ENCODE measurements at regions not wholly inside any gene's neighbourhood (a gene's known extent, or its start where the extent isn't known, plus 50 kb on each side); places are given as distances from the start of the nearest gene placed in this dataset.
"Not testable (repeated sequence)": the region's sequence is repeated elsewhere in the genome, so short reads cannot be mapped to it uniquely, and the experiment has no call there.

- no peak overlapping the region for H3K27ac Mint-ChIP-seq
- H3K4me1 Mint-ChIP-seq = peaks cover 2% of the 10 kb centered on the region
- no peaks in the 10 kb centered on the region for H3K27me3 Mint-ChIP-seq
- DNase-seq (ENCODE audit: low spot score in 2 of 2) = no peak
- ATAC-seq (ENCODE audit: low read depth) = no peak
- peaks cover 11% of the 10 kb centered on the region for H3K9me3 Mint-ChIP-seq
- no peak overlapping the region for H3K4me3 Mint-ChIP-seq
- H3K36me3 Mint-ChIP-seq = no peaks in the 10 kb centered on the region
These were observed 323.9 kb upstream of the RORB start for GRCh38 chr9:74173284-74173683.

GRCh38 chr9:74197771-74198170 is 299.4 kb upstream of the RORB start:
- H3K27me3 Mint-ChIP-seq; H3K27ac Mint-ChIP-seq; DNase-seq (ENCODE audit: low spot score in 2 of 2); H3K4me3 Mint-ChIP-seq; H3K36me3 Mint-ChIP-seq; H3K4me1 Mint-ChIP-seq; ATAC-seq (ENCODE audit: low read depth); H3K9me3 Mint-ChIP-seq: not testable (repeated sequence)

GRCh38 chr9:74205056-74205455 is 292.1 kb upstream of the RORB start:
- H3K36me3 Mint-ChIP-seq = no peaks in the 10 kb centered on the region
- no peaks in the 10 kb centered on the region for H3K27me3 Mint-ChIP-seq
- H3K27ac Mint-ChIP-seq = no peak overlapping the region
- H3K9me3 Mint-ChIP-seq = no peaks in the 10 kb centered on the region
- DNase-seq (ENCODE audit: low spot score in 2 of 2) = no peak
- no peaks in the 10 kb centered on the region for H3K4me1 Mint-ChIP-seq
- ATAC-seq (ENCODE audit: low read depth) = no peak
- H3K4me3 Mint-ChIP-seq = no peak overlapping the region

- H3K27me3 Mint-ChIP-seq = no peaks in the 10 kb centered on the region
- no peaks in the 10 kb centered on the region for H3K36me3 Mint-ChIP-seq
- DNase-seq (ENCODE audit: low spot score in 2 of 2) = no peak
- peaks cover 6% of the 10 kb centered on the region for H3K9me3 Mint-ChIP-seq
- H3K27ac Mint-ChIP-seq = no peak overlapping the region
- no peak for ATAC-seq (ENCODE audit: low read depth)
- H3K4me3 Mint-ChIP-seq = no peak overlapping the region
- no peaks in the 10 kb centered on the region for H3K4me1 Mint-ChIP-seq
These were observed 278.6 kb upstream of the RORB start for GRCh38 chr9:74218385-74219063.

- ATAC-seq (ENCODE audit: low read depth) (no peak), DNase-seq (ENCODE audit: low spot score in 2 of 2) (no peak)
- Mint-ChIP-seq H3K36me3 (no peaks in the 10 kb centered on the region), H3K4me1 (no peaks in the 10 kb centered on the region), H3K27me3 (no peaks in the 10 kb centered on the region), H3K27ac (no peak overlapping the region), H3K9me3 (peaks cover 5% of the 10 kb centered on the region), H3K4me3 (no peak overlapping the region)
These were observed 276.8 kb upstream of the RORB start for GRCh38 chr9:74220327-74220726.

GRCh38 chr9:74236857-74237256 is 260.3 kb upstream of the RORB start:
- no peaks in the 10 kb centered on the region for H3K4me1 Mint-ChIP-seq
- no peaks in the 10 kb centered on the region for H3K27me3 Mint-ChIP-seq

GRCh38 chr9:74245866-74246497 is 251.2 kb upstream of the RORB start:
- Mint-ChIP-seq H3K36me3 (no peaks in the 10 kb centered on the region), H3K9me3 (peaks cover 4% of the 10 kb centered on the region), H3K27me3 (no peaks in the 10 kb centered on the region), H3K27ac (no peak overlapping the region), H3K4me1 (no peaks in the 10 kb centered on the region), H3K4me3 (no peak overlapping the region)
- ATAC-seq (ENCODE audit: low read depth) (no peak), DNase-seq (ENCODE audit: low spot score in 2 of 2) (no peak)

More at GRCh38 chr9:74236857-74237256, 260.3 kb upstream of the RORB start:
- no peak for ATAC-seq (ENCODE audit: low read depth)
- Mint-ChIP-seq H3K9me3 (peaks cover 11% of the 10 kb centered on the region), H3K27ac (no peak overlapping the region), H3K4me3 (no peak overlapping the region), H3K36me3 (no peaks in the 10 kb centered on the region)
- no peak for DNase-seq (ENCODE audit: low spot score in 2 of 2)

GRCh38 chr9:74255489-74255984 is 241.6 kb upstream of the RORB start:
- no peaks in the 10 kb centered on the region for H3K4me1 Mint-ChIP-seq
- peaks cover 2% of the 10 kb centered on the region for H3K9me3 Mint-ChIP-seq
- H3K27me3 Mint-ChIP-seq = no peaks in the 10 kb centered on the region
- no peaks in the 10 kb centered on the region for H3K36me3 Mint-ChIP-seq
- no peak for ATAC-seq (ENCODE audit: low read depth)
- H3K4me3 Mint-ChIP-seq = no peak overlapping the region
- DNase-seq (ENCODE audit: low spot score in 2 of 2) = no peak
- H3K27ac Mint-ChIP-seq = no peak overlapping the region

GRCh38 chr9:74275872-74276508 is 221.1 kb upstream of the RORB start:
- Mint-ChIP-seq H3K9me3 (peaks cover 4% of the 10 kb centered on the region), H3K4me1 (no peaks in the 10 kb centered on the region), H3K27me3 (no peaks in the 10 kb centered on the region), H3K4me3 (no peak overlapping the region), H3K27ac (no peak overlapping the region), H3K36me3 (no peaks in the 10 kb centered on the region)
- ATAC-seq (ENCODE audit: low read depth) = no peak
- no peak for DNase-seq (ENCODE audit: low spot score in 2 of 2)

GRCh38 chr9:74277532-74277931 is 219.6 kb upstream of the RORB start:
- no peak for DNase-seq (ENCODE audit: low spot score in 2 of 2)
- Mint-ChIP-seq H3K9me3 (peaks cover 4% of the 10 kb centered on the region), H3K27ac (no peak overlapping the region), H3K4me3 (no peak overlapping the region), H3K27me3 (no peaks in the 10 kb centered on the region), H3K4me1 (no peaks in the 10 kb centered on the region), H3K36me3 (no peaks in the 10 kb centered on the region)
- no peak for ATAC-seq (ENCODE audit: low read depth)

- Mint-ChIP-seq H3K9me3 (no peaks in the 10 kb centered on the region), H3K36me3 (no peaks in the 10 kb centered on the region), H3K27me3 (no peaks in the 10 kb centered on the region), H3K4me1 (no peaks in the 10 kb centered on the region), H3K27ac (no peak overlapping the region), H3K4me3 (no peak overlapping the region)
- ATAC-seq (ENCODE audit: low read depth) (no peak), DNase-seq (ENCODE audit: low spot score in 2 of 2) (no peak)
These were observed 215.5 kb upstream of the RORB start for GRCh38 chr9:74281674-74282073.

GRCh38 chr9:74282526-74283253 is 214.4 kb upstream of the RORB start:
- no peaks in the 10 kb centered on the region for H3K27me3 Mint-ChIP-seq
- H3K4me3 Mint-ChIP-seq = no peak overlapping the region
- no peaks in the 10 kb centered on the region for H3K36me3 Mint-ChIP-seq
- no peak overlapping the region for H3K27ac Mint-ChIP-seq
- DNase-seq (ENCODE audit: low spot score in 2 of 2) (no peak), ATAC-seq (ENCODE audit: low read depth) (no peak)
- H3K4me1 Mint-ChIP-seq = no peaks in the 10 kb centered on the region
- peaks cover 4% of the 10 kb centered on the region for H3K9me3 Mint-ChIP-seq

- Mint-ChIP-seq H3K27ac (no peak overlapping the region), H3K4me1 (no peaks in the 10 kb centered on the region), H3K9me3 (peaks cover 4% of the 10 kb centered on the region), H3K27me3 (no peaks in the 10 kb centered on the region), H3K36me3 (no peaks in the 10 kb centered on the region), H3K4me3 (no peak overlapping the region)
- no peak for ATAC-seq (ENCODE audit: low read depth)
- DNase-seq (ENCODE audit: low spot score in 2 of 2) = no peak
These were observed 212.3 kb upstream of the RORB start for GRCh38 chr9:74284581-74285450.

Data from memory B cell (primary cell).